KMS-11 (cell line): ENCODE measurements at regions not wholly inside any gene's neighbourhood (a gene's known extent, or its start where the extent isn't known, plus 50 kb on each side); places are given as distances from the start of the nearest gene placed in this dataset.
"Not testable (repeated sequence)": the region's sequence is repeated elsewhere in the genome, so short reads cannot be mapped to it uniquely, and the experiment has no call there.

Experiments
- H2AFZ ChIP-seq: fragments of 200-600 bp; sonication (generic); 2 replicates; pipeline ENCODE4 v1.6.1; 2016; ENCODE audit warnings: antibody characterized with exemption, mixed run types, low read depth
- H3K27ac ChIP-seq: fragments of 200-600 bp; sonication (generic); 2 replicates; pipeline ENCODE4 v1.6.1; 2016; ENCODE audit warnings: mild to moderate bottlenecking, mixed run types
- H3K27me3 ChIP-seq: fragments of 200-600 bp; sonication (generic); 2 replicates; pipeline ENCODE4 v1.6.1; 2017; ENCODE audit warnings: mild to moderate bottlenecking, low read depth, mixed run types, moderate library complexity; ENCODE audit not compliant: insufficient read depth
- H3K36me3 ChIP-seq: fragments of 200-600 bp; sonication (generic); 2 replicates; pipeline ENCODE4 v1.6.1; 2017; ENCODE audit warnings: mild to moderate bottlenecking, mixed run types; ENCODE audit not compliant: insufficient read depth
- H3K4me1 ChIP-seq: fragments of 200-600 bp; sonication (generic); 2 replicates; pipeline ENCODE4 v1.6.1; 2016; ENCODE audit warnings: mild to moderate bottlenecking, low read depth, mixed run types; ENCODE audit not compliant: poor library complexity, severe bottlenecking
- H3K4me2 ChIP-seq: fragments of 200-600 bp; sonication (generic); 2 replicates; pipeline ENCODE4 v1.7.0; 2016; ENCODE audit warnings: mild to moderate bottlenecking, mixed run types
- H3K4me3 ChIP-seq: fragments of 200-600 bp; sonication (generic); IDR thresholded peaks from 2 replicates; pipeline ENCODE4 v1.6.1; 2017; ENCODE audit warnings: low read depth, low read length, mixed read lengths; ENCODE audit not compliant: insufficient read depth
- H3K79me2 ChIP-seq: fragments of 200-600 bp; sonication (generic); 2 replicates; pipeline ENCODE4 v1.6.1; 2016; ENCODE audit warnings: low read depth, mixed run types; ENCODE audit not compliant: insufficient read depth
- H3K9ac ChIP-seq: fragments of 200-600 bp; sonication (generic); 2 replicates; pipeline ENCODE4 v1.6.1; 2016; ENCODE audit warnings: mild to moderate bottlenecking, mixed run types
- H4K20me1 ChIP-seq: fragments of 200-600 bp; sonication (generic); 2 replicates; pipeline ENCODE4 v1.6.1; 2016; ENCODE audit warnings: mild to moderate bottlenecking, mixed run types; ENCODE audit not compliant: insufficient read depth
- CTCF ChIP-seq: fragments of 200-600 bp; sonication (generic); conservative IDR thresholded peaks from 2 replicates; pipeline ENCODE4 v1.6.1; 2017; ENCODE audit warnings: low read depth, mild to moderate bottlenecking, antibody characterized with exemption, low read length, moderate library complexity, mixed read lengths

GRCh38 chr2:182543741-182544525 lies 117.1 kb upstream of the PDE1A start:
- H3K36me3 ChIP-seq = no peaks in the 10 kb centered on the region
- no peak overlapping the region for H3K4me2 ChIP-seq
- H4K20me1 ChIP-seq = no peaks in the 10 kb centered on the region
- no peaks in the 10 kb centered on the region for H3K27me3 ChIP-seq
- H3K4me3 ChIP-seq = no peak overlapping the region
- TF ChIP-seq CTCF = no peak
- no peak overlapping the region for H3K27ac ChIP-seq
- H3K9ac ChIP-seq = no peak overlapping the region
- H2AFZ ChIP-seq = no peak overlapping the region
- peaks cover 11% of the 10 kb centered on the region for H3K4me1 ChIP-seq
- H3K79me2 ChIP-seq = no peaks in the 10 kb centered on the region

GRCh38 chr2:182545420-182546167 lies 118.8 kb upstream of the PDE1A start:
- Histone ChIP-seq H3K4me1 (peaks cover 11% of the 10 kb centered on the region), H3K27ac (no peak overlapping the region), H3K4me2 (no peak overlapping the region), H3K79me2 (no peaks in the 10 kb centered on the region), H3K4me3 (no peak overlapping the region), H3K36me3 (no peaks in the 10 kb centered on the region), H3K9ac (no peak overlapping the region), H3K27me3 (no peaks in the 10 kb centered on the region), H4K20me1 (no peaks in the 10 kb centered on the region), H2AFZ (no peak overlapping the region)
- no peak for TF ChIP-seq CTCF

GRCh38 chr2:182548031-182548950 lies 121.5 kb upstream of the PDE1A start:
- no peak overlapping the region for H3K4me3 ChIP-seq
- H3K4me2 ChIP-seq = no peak overlapping the region
- no peak overlapping the region for H3K27ac ChIP-seq
- no peaks in the 10 kb centered on the region for H4K20me1 ChIP-seq
- H3K27me3 ChIP-seq = no peaks in the 10 kb centered on the region
- H3K9ac ChIP-seq = no peak overlapping the region
- no peak overlapping the region for H2AFZ ChIP-seq
- no peaks in the 10 kb centered on the region for H3K79me2 ChIP-seq
- H3K36me3 ChIP-seq = no peaks in the 10 kb centered on the region
- TF ChIP-seq CTCF = no peak
- H3K4me1 ChIP-seq = peaks cover 5% of the 10 kb centered on the region

- H3K9ac ChIP-seq = no peak overlapping the region
- H3K36me3 ChIP-seq = no peaks in the 10 kb centered on the region
- no peaks in the 10 kb centered on the region for H3K79me2 ChIP-seq
- peaks cover 24% of the 10 kb centered on the region for H3K4me1 ChIP-seq
- H4K20me1 ChIP-seq = no peaks in the 10 kb centered on the region
- no peaks in the 10 kb centered on the region for H3K27me3 ChIP-seq
- H2AFZ ChIP-seq = no peak overlapping the region
- no peak overlapping the region for H3K27ac ChIP-seq
- TF ChIP-seq CTCF = no peak
- no peak overlapping the region for H3K4me3 ChIP-seq
- no peak overlapping the region for H3K4me2 ChIP-seq
Observed at GRCh38 chr2:182550234-182550633, 123.4 kb upstream of the PDE1A start.

- not testable (repeated sequence) for H3K36me3 ChIP-seq, H3K27me3 ChIP-seq, H4K20me1 ChIP-seq, H2AFZ ChIP-seq, H3K79me2 ChIP-seq, H3K4me2 ChIP-seq, H3K27ac ChIP-seq, H3K4me3 ChIP-seq, H3K9ac ChIP-seq
- peaks cover 27% of the 10 kb centered on the region for H3K4me1 ChIP-seq
Observed at GRCh38 chr2:182552232-182552631, 125.4 kb upstream of the PDE1A start.

GRCh38 chr2:182552785-182553184 lies 125.9 kb upstream of the PDE1A start:
- Histone ChIP-seq H3K4me1 (peaks cover 27% of the 10 kb centered on the region), H2AFZ (peak overlapping the region; percentile 67; the same call in 1 of the 2 replicates), H3K27ac (peak overlapping the region; percentile 93; the same call in 1 of the 2 replicates)
- not testable (repeated sequence) for H3K4me2 ChIP-seq, H3K79me2 ChIP-seq, H3K27me3 ChIP-seq, H4K20me1 ChIP-seq, H3K9ac ChIP-seq, H3K4me3 ChIP-seq, H3K36me3 ChIP-seq
